H9 (cell line): ENCODE measurements at regions not wholly inside any gene's neighbourhood (a gene's known extent, or its start where the extent isn't known, plus 50 kb on each side); places are given as distances from the start of the nearest gene placed in this dataset.

Experiments used
- DNase-seq: peaks from one replicate; pipeline ENCODE4 v3.0.0-alpha.2; 2017
- H2AFZ ChIP-seq: one replicate; pipeline ENCODE4 v1.6.1; 2013; ENCODE audit warnings: mild to moderate bottlenecking, low read length, control low read depth, moderate library complexity
- H2AK5ac ChIP-seq: 2 replicates; pipeline ENCODE4 v1.6.1; 2013; ENCODE audit warnings: low read length, control low read depth, mixed read lengths; ENCODE audit not compliant: insufficient read length
- H2BK120ac ChIP-seq: one replicate; pipeline ENCODE4 v1.6.1; 2013; ENCODE audit warnings: low read depth, mild to moderate bottlenecking, low read length, control low read depth, inconsistent platforms; ENCODE audit not compliant: poor library complexity, severe bottlenecking
- H2BK12ac ChIP-seq: 2 replicates; pipeline ENCODE4 v1.6.1; 2013; ENCODE audit warnings: low read length, control low read depth, mixed read lengths, low read depth; ENCODE audit not compliant: insufficient read length
- H2BK15ac ChIP-seq: 2 replicates; pipeline ENCODE4 v1.6.1; 2013; ENCODE audit warnings: low read depth, low read length, control low read depth
- H2BK20ac ChIP-seq: one replicate; pipeline ENCODE4 v1.6.1; 2013; ENCODE audit warnings: low read depth, mild to moderate bottlenecking, low read length, control low read depth, inconsistent platforms; ENCODE audit not compliant: poor library complexity, severe bottlenecking
- H2BK5ac ChIP-seq: 2 replicates; pipeline ENCODE4 v1.6.1; 2013; ENCODE audit warnings: low read length, control low read depth, mixed read lengths; ENCODE audit not compliant: insufficient read length
- H3K14ac ChIP-seq: 2 replicates; pipeline ENCODE4 v1.6.1; 2013; ENCODE audit warnings: low read length, control low read depth; ENCODE audit not compliant: insufficient read depth
- H3K18ac ChIP-seq: 2 replicates; pipeline ENCODE4 v1.6.1; 2013; ENCODE audit warnings: low read depth, mild to moderate bottlenecking, mixed read lengths, low read length, control low read depth; ENCODE audit not compliant: insufficient read length
- H3K23ac ChIP-seq: 2 replicates; pipeline ENCODE4 v1.6.1; 2013; ENCODE audit warnings: low read length, control low read depth, mixed read lengths, low read depth; ENCODE audit not compliant: insufficient read length
- H3K23me2 ChIP-seq: 2 replicates; pipeline ENCODE4 v1.6.1; 2013; ENCODE audit warnings: low read depth, mild to moderate bottlenecking, mixed read lengths, low read length, control low read depth; ENCODE audit not compliant: insufficient read length, poor library complexity, severe bottlenecking
- H3K27ac ChIP-seq: 2 replicates; pipeline ENCODE4 v1.5.1; 2013; ENCODE audit warnings: low read length, control low read depth, mixed read lengths, low read depth; ENCODE audit not compliant: insufficient read length
- H3K27me3 ChIP-seq: 2 replicates; pipeline ENCODE4 v1.6.1; 2013; ENCODE audit warnings: low read length, control low read depth, inconsistent platforms; ENCODE audit not compliant: insufficient read depth
- H3K4ac ChIP-seq: 2 replicates; pipeline ENCODE4 v1.6.1; 2013; ENCODE audit warnings: low read depth, mild to moderate bottlenecking, control low read depth, inconsistent platforms, low read length, moderate library complexity
- H3K4me1 ChIP-seq: 2 replicates; pipeline ENCODE4 v1.6.1; 2013; ENCODE audit warnings: low read length, control low read depth, inconsistent platforms; ENCODE audit not compliant: insufficient read depth
- H3K4me2 ChIP-seq: 2 replicates; pipeline ENCODE4 v1.6.1; 2013; ENCODE audit warnings: low read length, control low read depth, mixed read lengths; ENCODE audit not compliant: insufficient read length, insufficient read depth
- H3K56ac ChIP-seq: 2 replicates; pipeline ENCODE4 v1.6.1; 2013; ENCODE audit warnings: low read depth, mild to moderate bottlenecking, mixed read lengths, low read length, control low read depth; ENCODE audit not compliant: insufficient read length
- H3K79me1 ChIP-seq: 2 replicates; pipeline ENCODE4 v1.6.1; 2013; ENCODE audit warnings: low read depth, mild to moderate bottlenecking, moderate library complexity, low read length, control low read depth, inconsistent platforms; ENCODE audit not compliant: insufficient read depth, poor library complexity, severe bottlenecking
- H3K79me2 ChIP-seq: 2 replicates; pipeline ENCODE4 v1.6.1; 2013; ENCODE audit warnings: low read length, control low read depth, inconsistent platforms; ENCODE audit not compliant: insufficient read depth
- H3K9ac ChIP-seq: 2 replicates; pipeline ENCODE4 v1.6.1; 2013; ENCODE audit warnings: low read length, control low read depth, mixed read lengths; ENCODE audit not compliant: insufficient read length; ENCODE audit errors: extremely low read depth
- H3K9me3 ChIP-seq: one replicate; pipeline ENCODE4 v1.6.1; 2013; ENCODE audit warnings: low read depth, low read length, inconsistent platforms; ENCODE audit not compliant: control insufficient read depth
- H3T11ph ChIP-seq: one replicate; pipeline ENCODE4 v1.6.1; 2013; ENCODE audit warnings: mild to moderate bottlenecking, low read length, control low read depth, inconsistent platforms
- H4K20me1 ChIP-seq: one replicate; pipeline ENCODE4 v1.6.1; 2013; ENCODE audit not compliant: control insufficient read depth, insufficient read length, insufficient read depth
- H4K5ac ChIP-seq: 2 replicates; pipeline ENCODE4 v1.6.1; 2013; ENCODE audit warnings: low read depth, mild to moderate bottlenecking, mixed read lengths, low read length, control low read depth; ENCODE audit not compliant: insufficient read length
- H4K8ac ChIP-seq: replicated peaks from 2 replicates; pipeline ENCODE4 v1.6.1; 2013; ENCODE audit warnings: low read length, control low read depth, mixed read lengths, low read depth; ENCODE audit not compliant: insufficient read length
- H4K91ac ChIP-seq: 2 replicates; pipeline ENCODE4 v1.6.1; 2013; ENCODE audit warnings: low read depth, mild to moderate bottlenecking, moderate library complexity, mixed read lengths, low read length, control low read depth; ENCODE audit not compliant: insufficient read length
- H3K27ac Mint-ChIP-seq, 3 experiments: 2 replicates in 2 of 3; 3 replicates in 1 of 3; pipeline ENCODE4 v1.8.0; 2020 to 2021; ENCODE audit warnings: mixed read lengths in 3 of 3, mild to moderate bottlenecking in 1 of 3, moderate library complexity in 1 of 3
- H3K27me3 Mint-ChIP-seq: 2 replicates; pipeline ENCODE4 v1.8.0; 2021; ENCODE audit warnings: low read depth, mild to moderate bottlenecking, moderate library complexity, mixed read lengths
- H3K36me3 Mint-ChIP-seq, 3 experiments: 2 replicates in 2 of 3; 3 replicates in 1 of 3; pipeline ENCODE4 v1.8.0; 2020 to 2021; ENCODE audit warnings: low read depth in 3 of 3, mixed read lengths in 3 of 3; ENCODE audit not compliant: insufficient read depth in 1 of 3
- H3K4me1 Mint-ChIP-seq, 2 experiments: 2 replicates each; pipeline ENCODE4 v1.8.0; 2020; ENCODE audit warnings: mixed read lengths in 2 of 2
- H3K4me3 Mint-ChIP-seq, 2 experiments: 2 replicates in 1 of 2; 3 replicates in 1 of 2; pipeline ENCODE4 v1.8.0; 2020 to 2021; ENCODE audit warnings: mild to moderate bottlenecking in 2 of 2, mixed read lengths in 2 of 2, moderate library complexity in 1 of 2
- H3K9me3 Mint-ChIP-seq, 2 experiments: 2 replicates in 1 of 2; 3 replicates in 1 of 2; pipeline ENCODE4 v1.8.0; 2020; ENCODE audit warnings: mild to moderate bottlenecking in 2 of 2, mixed read lengths in 2 of 2, moderate library complexity in 1 of 2
- CTCF ChIP-seq: fragments of 200-600 bp; sonication (generic); conservative IDR thresholded peaks from 3 replicates; pipeline ENCODE4 v1.8.0; 2021; ENCODE audit warnings: antibody characterized with exemption, mild to moderate bottlenecking
- WGBS: extraction: QIAGEN DNeasy Blood & Tissue Kit; methylation state at CpG from one replicate; pipeline ENCODE4 v1.1.7; 2013; ENCODE audit warnings: missing lambda C conversion rate, low lambda C conversion rate, mixed read lengths; ENCODE audit not compliant: insufficient read length; ENCODE audit errors: extremely low coverage; 5-methylcytosine and 5-hydroxymethylcytosine counted together

DNA sequence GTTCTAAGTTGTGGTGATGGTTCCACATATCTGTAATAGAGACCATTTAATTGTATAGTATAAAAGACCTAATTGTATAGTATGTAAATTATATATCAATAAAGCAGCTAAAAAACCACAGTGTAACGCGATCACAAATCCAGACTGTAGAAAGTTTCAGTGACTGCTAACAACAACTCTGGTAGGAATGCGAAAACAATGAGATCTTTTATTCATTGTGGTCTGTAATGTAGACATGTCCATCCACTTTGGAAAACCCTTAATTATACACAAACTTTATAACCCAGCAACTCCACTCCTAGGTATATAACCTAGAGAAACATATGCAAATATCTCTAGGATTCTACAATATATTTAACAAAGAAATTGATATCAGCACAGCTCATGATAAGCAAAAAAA is 549.5 kb downstream of the SLITRK1 start:
- Histone ChIP-seq H3K4ac (no peak overlapping the region), H3K18ac (no peak overlapping the region), H3K9ac (no peak overlapping the region), H2BK5ac (no peak overlapping the region), H4K8ac (no peak overlapping the region), H3T11ph (no peak overlapping the region), H3K56ac (no peak overlapping the region), H3K27ac (no peak overlapping the region), H2BK120ac (no peak overlapping the region), H2BK20ac (no peak overlapping the region), H3K23me2 (no peaks in the 10 kb centered on the region), H3K23ac (no peak overlapping the region), H4K20me1 (no peaks in the 10 kb centered on the region), H4K5ac (no peak overlapping the region), H3K9me3 (no peaks in the 10 kb centered on the region), H2BK12ac (no peak overlapping the region), H2BK15ac (no peak overlapping the region), H2AK5ac (no peak overlapping the region), H3K14ac (no peak overlapping the region), H3K4me2 (no peak overlapping the region), H3K4me1 (no peaks in the 10 kb centered on the region), H2AFZ (no peak overlapping the region), H3K79me2 (no peaks in the 10 kb centered on the region), H4K91ac (no peak overlapping the region), H3K79me1 (no peaks in the 10 kb centered on the region), H3K27me3 (no peaks in the 10 kb centered on the region)
- no peak for TF ChIP-seq CTCF
- no peak for DNase-seq
- WGBS, result no CpG with 5 or more reads among the region's 3 CpGs
- Mint-ChIP-seq H3K4me1 (no peaks in the 10 kb centered on the region), H3K27ac (no peak overlapping the region), H3K36me3 (no peaks in the 10 kb centered on the region), H3K9me3 (no peaks in the 10 kb centered on the region), H3K4me3 (no peak overlapping the region), H3K27me3 (no peaks in the 10 kb centered on the region)
